GM23248 (cell line): ENCODE measurements at regions not wholly inside any gene's neighbourhood (a gene's known extent, or its start where the extent isn't known, plus 50 kb on each side); places are given as distances from the start of the nearest gene placed in this dataset.

Experiments used
- DNase-seq: peaks from one replicate; pipeline ENCODE4 v3.0.0-alpha.2; 2015
- H2AFZ ChIP-seq: fragments of 200-600 bp; sonication (generic); 2 replicates; pipeline ENCODE4 v1.6.1; 2016; ENCODE audit warnings: antibody characterized with exemption
- H3F3A ChIP-seq: fragments of 200-600 bp; sonication (generic); 2 replicates; pipeline ENCODE4 v1.6.1; 2016; ENCODE audit warnings: mild to moderate bottlenecking, antibody characterized with exemption, mixed run types; ENCODE audit not compliant: insufficient read depth
- H3K27ac ChIP-seq: fragments of 200-600 bp; sonication (generic); 2 replicates; pipeline ENCODE4 v1.5.1; 2016; ENCODE audit warnings: mild to moderate bottlenecking
- H3K27me3 ChIP-seq: fragments of 200-600 bp; sonication (generic); replicated peaks from 2 replicates; pipeline ENCODE4 v1.6.1; 2016; ENCODE audit warnings: mild to moderate bottlenecking; ENCODE audit not compliant: insufficient read depth
- H3K36me3 ChIP-seq: fragments of 200-600 bp; sonication (generic); 2 replicates; pipeline ENCODE4 v1.6.1; 2016; ENCODE audit warnings: low read depth, mild to moderate bottlenecking
- H3K4me1 ChIP-seq: fragments of 200-600 bp; sonication (generic); 2 replicates; pipeline ENCODE4 v1.6.1; 2016; ENCODE audit warnings: mild to moderate bottlenecking; ENCODE audit not compliant: insufficient read depth
- H3K4me2 ChIP-seq: fragments of 200-600 bp; sonication (generic); one replicate; pipeline ENCODE4 v1.6.1; 2016; ENCODE audit warnings: mild to moderate bottlenecking; ENCODE audit not compliant: unreplicated experiment
- H3K4me3 ChIP-seq: fragments of 200-600 bp; sonication (generic); 2 replicates; pipeline ENCODE4 v1.5.1; 2016; ENCODE audit warnings: mild to moderate bottlenecking
- H3K79me2 ChIP-seq: fragments of 200-600 bp; sonication (generic); 2 replicates; pipeline ENCODE4 v1.6.1; 2016; ENCODE audit warnings: mild to moderate bottlenecking; ENCODE audit not compliant: insufficient read depth
- H3K9ac ChIP-seq: fragments of 200-600 bp; sonication (generic); 2 replicates; pipeline ENCODE4 v1.6.1; 2016; ENCODE audit warnings: mild to moderate bottlenecking
- H3K9me2 ChIP-seq: fragments of 200-600 bp; sonication (generic); 2 replicates; pipeline ENCODE4 v1.6.1; 2016; ENCODE audit warnings: mixed run types, mild to moderate bottlenecking, moderate library complexity; ENCODE audit not compliant: insufficient read depth
- H3K9me3 ChIP-seq: fragments of 200-600 bp; sonication (generic); one replicate; pipeline ENCODE4 v1.6.1; 2017; ENCODE audit warnings: low read depth
- H4K20me1 ChIP-seq: fragments of 200-600 bp; sonication (generic); 2 replicates; pipeline ENCODE4 v1.6.0; 2016; ENCODE audit not compliant: insufficient read depth
- EZH2 ChIP-seq: fragments of 200-600 bp; sonication (generic); IDR thresholded peaks from 2 replicates; pipeline ENCODE4 v1.6.1; 2018; ENCODE audit warnings: antibody characterized with exemption, mild to moderate bottlenecking; ENCODE audit not compliant: insufficient read depth, poor library complexity, severe bottlenecking
- EZH2phosphoT487 ChIP-seq: fragments of 200-600 bp; sonication (generic); IDR thresholded peaks from 2 replicates; pipeline ENCODE4 v1.6.1; 2018; ENCODE audit warnings: antibody characterized with exemption, moderate library complexity, mild to moderate bottlenecking, low read depth; ENCODE audit not compliant: insufficient read depth
- WGBS, 2 experiments: methylation state at CpG; one replicate each; pipeline ENCODE4 v1.1.6; 2015 to 2017; ENCODE audit warnings: low lambda C conversion rate in 2 of 2, low coverage in 1 of 2; ENCODE audit errors: missing lambda C conversion rate in 2 of 2; 5-methylcytosine and 5-hydroxymethylcytosine counted together
- in situ Hi-C: fragments of 300-500 bp; cut with MboI; formaldehyde crosslinking; loops from 2 replicates; pipeline ENCODE4 v1.15.0; 2020

GRCh38 chrX:42386681-42387080 is 391.3 kb downstream of the PPP1R2C start:
- no peaks in the 10 kb centered on the region for H3K79me2 ChIP-seq
- no peak for DNase-seq
- 63 to 77% methylated on average over 2 of the region's 2 CpGs for WGBS, 2 experiments
- no peak overlapping the region for H3K4me2 ChIP-seq
- H3K36me3 ChIP-seq: no peaks in the 10 kb centered on the region
- TF ChIP-seq EZH2phosphoT487 (no peak), EZH2 (no peak)
- H3K9ac ChIP-seq: no peak overlapping the region
- H3F3A ChIP-seq: no peaks in the 10 kb centered on the region
- H3K4me1 ChIP-seq: no peaks in the 10 kb centered on the region
- H3K27ac ChIP-seq: no peak overlapping the region
- H2AFZ ChIP-seq: no peak overlapping the region
- H3K9me2 ChIP-seq: no peaks in the 10 kb centered on the region
- H3K27me3 ChIP-seq: no peaks in the 10 kb centered on the region
- in situ Hi-C loops: no loop called here
- no peaks in the 10 kb centered on the region for H4K20me1 ChIP-seq
- no peak overlapping the region for H3K4me3 ChIP-seq
- no peaks in the 10 kb centered on the region for H3K9me3 ChIP-seq

- no peaks in the 10 kb centered on the region for H3K27me3 ChIP-seq
- no peaks in the 10 kb centered on the region for H3K36me3 ChIP-seq
- TF ChIP-seq EZH2phosphoT487: no peak
- no peak for TF ChIP-seq EZH2
- H3F3A ChIP-seq: no peaks in the 10 kb centered on the region
- peak; percentile 3 for DNase-seq
- no peak overlapping the region for H3K9ac ChIP-seq
- no peak overlapping the region for H3K4me3 ChIP-seq
- no peak overlapping the region for H2AFZ ChIP-seq
- no peaks in the 10 kb centered on the region for H3K4me1 ChIP-seq
- H3K27ac ChIP-seq: no peak overlapping the region
- H3K79me2 ChIP-seq: no peaks in the 10 kb centered on the region
- H3K9me3 ChIP-seq: no peaks in the 10 kb centered on the region
- no peaks in the 10 kb centered on the region for H4K20me1 ChIP-seq
- in situ Hi-C loops: no loop called here
- WGBS, 2 experiments: 8 to 9% methylated on average over 2 of the region's 2 CpGs
- H3K4me2 ChIP-seq: no peak overlapping the region
- H3K9me2 ChIP-seq: no peaks in the 10 kb centered on the region
Measured at GRCh38 chrX:42385730-42386129, 392.2 kb downstream of the PPP1R2C start.

GRCh38 chrX:42384956-42385355 is 393.0 kb downstream of the PPP1R2C start:
- H2AFZ ChIP-seq: no peak overlapping the region
- in situ Hi-C loops: no loop called here
- DNase-seq: no peak
- H3K4me3 ChIP-seq: no peak overlapping the region
- H3K9me3 ChIP-seq: no peaks in the 10 kb centered on the region
- H3K79me2 ChIP-seq: no peaks in the 10 kb centered on the region
- H3K4me1 ChIP-seq: no peaks in the 10 kb centered on the region
- no peak overlapping the region for H3K9ac ChIP-seq
- 57 to 67% methylated on average over 1 of the region's 1 CpG for WGBS, 2 experiments
- no peaks in the 10 kb centered on the region for H3K9me2 ChIP-seq
- H3K36me3 ChIP-seq: no peaks in the 10 kb centered on the region
- H3F3A ChIP-seq: no peaks in the 10 kb centered on the region
- H4K20me1 ChIP-seq: no peaks in the 10 kb centered on the region
- no peaks in the 10 kb centered on the region for H3K27me3 ChIP-seq
- no peak overlapping the region for H3K27ac ChIP-seq
- no peak overlapping the region for H3K4me2 ChIP-seq
- no peak for TF ChIP-seq EZH2
- no peak for TF ChIP-seq EZH2phosphoT487

- no peaks in the 10 kb centered on the region for H3K79me2 ChIP-seq
- WGBS, 2 experiments: 33 to 44% methylated on average over 1 of the region's 1 CpG
- no peaks in the 10 kb centered on the region for H4K20me1 ChIP-seq
- H3K4me2 ChIP-seq: no peak overlapping the region
- H3K27ac ChIP-seq: no peak overlapping the region
- H3K9me3 ChIP-seq: no peaks in the 10 kb centered on the region
- no peaks in the 10 kb centered on the region for H3K36me3 ChIP-seq
- H3K9me2 ChIP-seq: no peaks in the 10 kb centered on the region
- no peak overlapping the region for H3K9ac ChIP-seq
- H3F3A ChIP-seq: no peaks in the 10 kb centered on the region
- in situ Hi-C loops: no loop called here
- H2AFZ ChIP-seq: no peak overlapping the region
- TF ChIP-seq EZH2: no peak
- no peak overlapping the region for H3K4me3 ChIP-seq
- no peaks in the 10 kb centered on the region for H3K27me3 ChIP-seq
- DNase-seq: no peak
- H3K4me1 ChIP-seq: no peaks in the 10 kb centered on the region
Measured at GRCh38 chrX:42378857-42379256, 399.1 kb downstream of the PPP1R2C start.

GRCh38 chrX:42375086-42375485 is 402.9 kb downstream of the PPP1R2C start:
- H3K9me2 ChIP-seq: no peaks in the 10 kb centered on the region
- no peak overlapping the region for H3K4me3 ChIP-seq
- no peaks in the 10 kb centered on the region for H3K79me2 ChIP-seq
- H3F3A ChIP-seq: no peaks in the 10 kb centered on the region
- no peak overlapping the region for H3K27ac ChIP-seq
- H3K9me3 ChIP-seq: no peaks in the 10 kb centered on the region
- H3K4me2 ChIP-seq: no peak overlapping the region
- no peaks in the 10 kb centered on the region for H3K4me1 ChIP-seq
- in situ Hi-C loops: no loop called here
- no peak overlapping the region for H2AFZ ChIP-seq
- no peaks in the 10 kb centered on the region for H3K36me3 ChIP-seq
- H4K20me1 ChIP-seq: no peaks in the 10 kb centered on the region
- H3K27me3 ChIP-seq: no peaks in the 10 kb centered on the region
- TF ChIP-seq EZH2phosphoT487: no peak
- no peak for TF ChIP-seq EZH2
- H3K9ac ChIP-seq: no peak overlapping the region
- DNase-seq: no peak
- 44 to 58% methylated on average over 5 of the region's 7 CpGs for WGBS, 2 experiments
